PC-9 (cell line): ENCODE measurements at regions not wholly inside any gene's neighbourhood (a gene's known extent, or its start where the extent isn't known, plus 50 kb on each side); places are given as distances from the start of the nearest gene placed in this dataset.

Experiments used
- CTCF ChIP-seq: fragments of 200-600 bp; sonication (generic); conservative IDR thresholded peaks from 2 replicates; pipeline ENCODE4 v1.6.1; 2017; ENCODE audit warnings: mixed run types, antibody characterized with exemption, mild to moderate bottlenecking, moderate library complexity
- EZH2 ChIP-seq: fragments of 200-600 bp; sonication (generic); IDR thresholded peaks from 2 replicates; pipeline ENCODE4 v1.8.0; 2017; ENCODE audit warnings: antibody characterized with exemption, low read depth

GRCh38 chr11:26846227-26846626 lies 124.4 kb upstream of the SLC5A12 start:
- TF ChIP-seq CTCF (no peak), EZH2 (no peak)
